ENCODE measurements at regions not wholly inside any gene's neighbourhood (a gene's known extent, or its start where the extent isn't known, plus 50 kb on each side); places are given as distances from the start of the nearest gene placed in this dataset.
A peak's percentile ranks its signal among the peaks of the same experiment; 100 is the strongest.

GRCh38 chr1:60173006-60173405 lies 99.4 kb upstream of the C1orf87 start:
- H3K36me3 ChIP-seq = no peaks in the 10 kb centered on the region
- no peak overlapping the region for H3K4me3 ChIP-seq
- no peak overlapping the region for H3K27ac ChIP-seq
- H3K4me1 ChIP-seq = no peaks in the 10 kb centered on the region; the same call in 1 of the 2 replicates
- no peaks in the 10 kb centered on the region for H3K27me3 ChIP-seq
- DNase-seq = no peak
- H3K9me3 ChIP-seq (replicated peaks) = no peaks in the 10 kb centered on the region; the same call in 1 of the 2 replicates

DNA sequence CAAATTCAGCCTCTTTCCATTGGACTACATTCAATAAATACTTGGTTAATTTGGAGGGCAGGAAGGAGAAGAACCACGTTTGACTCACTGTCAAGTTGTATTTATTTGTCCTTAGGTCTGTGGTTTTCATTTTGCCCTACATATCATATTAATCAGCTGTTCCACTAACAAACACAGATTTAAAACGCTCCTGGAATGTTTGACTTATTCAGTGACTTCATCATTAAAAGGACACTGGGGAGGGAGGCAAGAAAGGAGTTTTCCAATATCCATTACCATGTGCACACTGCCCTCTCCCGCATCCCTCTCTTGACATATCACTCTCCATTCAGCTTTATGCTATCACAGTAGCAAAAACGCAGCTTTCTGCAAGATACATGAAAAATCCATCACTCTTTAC lies 98.2 kb upstream of the C1orf87 start:
- DNase-seq = peak; percentile 9 to 19
- Histone ChIP-seq H3K27ac (no peak overlapping the region), H3K9me3 (replicated peaks) (no peaks in the 10 kb centered on the region; the same call in 1 of the 2 replicates), H3K36me3 (no peaks in the 10 kb centered on the region), H3K4me3 (no peak overlapping the region), H3K27me3 (no peaks in the 10 kb centered on the region), H3K4me1 (no peaks in the 10 kb centered on the region; the same call in 1 of the 2 replicates)

- H3K9me3 ChIP-seq (replicated peaks) = no peaks in the 10 kb centered on the region; the same call in 1 of the 2 replicates
- no peak overlapping the region for H3K27ac ChIP-seq
- no peak for DNase-seq
- H3K36me3 ChIP-seq = no peaks in the 10 kb centered on the region
- no peaks in the 10 kb centered on the region; the same call in 1 of the 2 replicates for H3K27me3 ChIP-seq
- H3K4me3 ChIP-seq = no peak overlapping the region
- H3K4me1 ChIP-seq = no peaks in the 10 kb centered on the region; the same call in 1 of the 2 replicates
Measured at GRCh38 chr1:60170709-60171108, 97.1 kb upstream of the C1orf87 start.

- Histone ChIP-seq H3K36me3 (no peaks in the 10 kb centered on the region), H3K9me3 (replicated peaks) (no peaks in the 10 kb centered on the region; the same call in 1 of the 2 replicates), H3K4me3 (no peak overlapping the region), H3K4me1 (no peaks in the 10 kb centered on the region; the same call in 1 of the 2 replicates), H3K27ac (no peak overlapping the region), H3K27me3 (no peaks in the 10 kb centered on the region; the same call in 1 of the 2 replicates)
- no peak for DNase-seq
Measured at GRCh38 chr1:60169206-60169605, 95.6 kb upstream of the C1orf87 start.

GRCh38 chr1:60162936-60163335 lies 89.4 kb upstream of the C1orf87 start:
- H3K9me3 ChIP-seq (replicated peaks) = no peaks in the 10 kb centered on the region
- no peaks in the 10 kb centered on the region; the same call in 1 of the 2 replicates for H3K27me3 ChIP-seq
- no peak overlapping the region for H3K4me3 ChIP-seq
- no peak overlapping the region for H3K27ac ChIP-seq
- no peaks in the 10 kb centered on the region for H3K4me1 ChIP-seq
- DNase-seq = no peak
- no peaks in the 10 kb centered on the region for H3K36me3 ChIP-seq

- H3K4me1 ChIP-seq = no peaks in the 10 kb centered on the region
- no peak overlapping the region for H3K4me3 ChIP-seq
- no peaks in the 10 kb centered on the region for H3K9me3 ChIP-seq (replicated peaks)
- DNase-seq = no peak
- H3K27me3 ChIP-seq = no peaks in the 10 kb centered on the region
- no peaks in the 10 kb centered on the region for H3K36me3 ChIP-seq
- no peak overlapping the region for H3K27ac ChIP-seq
Measured at GRCh38 chr1:60160141-60160540, 86.6 kb upstream of the C1orf87 start.

DNA sequence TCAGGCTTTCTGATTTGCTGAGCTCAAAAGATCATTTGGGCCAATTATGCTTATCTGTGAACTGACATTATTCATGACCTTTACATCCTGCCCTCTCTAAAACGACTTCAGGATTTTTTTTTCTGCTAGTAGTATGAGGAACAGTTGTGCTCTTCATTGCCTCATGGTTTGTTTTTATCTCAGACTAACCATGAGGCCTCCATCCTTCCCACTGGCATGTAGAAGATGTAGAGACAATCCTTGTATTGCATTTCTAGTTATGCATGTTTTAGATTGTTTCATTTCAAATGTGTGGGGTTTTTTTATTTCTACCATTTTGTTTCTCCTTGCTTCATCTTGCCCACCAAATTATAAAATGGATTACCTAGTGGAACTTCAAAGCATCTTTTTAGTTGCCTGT lies 82.8 kb upstream of the C1orf87 start:
- Histone ChIP-seq H3K9me3 (replicated peaks) (no peaks in the 10 kb centered on the region), H3K36me3 (no peaks in the 10 kb centered on the region), H3K27me3 (no peaks in the 10 kb centered on the region), H3K4me1 (no peaks in the 10 kb centered on the region), H3K27ac (no peak overlapping the region), H3K4me3 (no peak overlapping the region)
- DNase-seq = no peak

GRCh38 chr1:60153961-60154360 lies 80.4 kb upstream of the C1orf87 start:
- Histone ChIP-seq H3K4me3 (no peak overlapping the region), H3K4me1 (no peaks in the 10 kb centered on the region), H3K27ac (no peak overlapping the region), H3K9me3 (replicated peaks) (no peaks in the 10 kb centered on the region), H3K27me3 (no peaks in the 10 kb centered on the region), H3K36me3 (no peaks in the 10 kb centered on the region)
- no peak for DNase-seq

- no peak overlapping the region for H3K27ac ChIP-seq
- DNase-seq = no peak
Measured at GRCh38 chr1:60152891-60153290, 79.3 kb upstream of the C1orf87 start.

DNA sequence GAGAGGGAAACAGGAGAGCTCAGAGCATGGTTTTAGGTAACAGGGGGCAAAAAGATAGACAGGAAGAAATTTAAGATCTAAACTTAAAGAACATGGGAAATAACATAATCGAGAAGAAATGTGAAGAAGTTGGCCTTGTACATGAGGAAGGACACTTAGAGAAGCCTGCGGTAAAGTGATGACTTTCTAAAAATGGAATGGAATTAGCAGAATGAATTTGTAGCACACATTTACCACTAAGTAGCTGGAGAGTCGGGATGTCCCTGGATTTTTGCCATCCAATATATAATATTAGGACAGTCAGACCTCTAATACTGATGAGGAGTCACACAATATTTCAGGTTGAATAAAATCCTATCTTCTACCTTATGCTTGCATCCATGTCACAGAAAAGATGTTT lies 77.7 kb upstream of the C1orf87 start:
- H3K4me1 ChIP-seq = no peaks in the 10 kb centered on the region
- no peak overlapping the region for H3K4me3 ChIP-seq
- DNase-seq = no peak
- H3K27ac ChIP-seq = no peak overlapping the region
- H3K27me3 ChIP-seq = no peaks in the 10 kb centered on the region
- no peaks in the 10 kb centered on the region for H3K36me3 ChIP-seq
- no peaks in the 10 kb centered on the region for H3K9me3 ChIP-seq (replicated peaks)

More at GRCh38 chr1:60152891-60153290, 79.3 kb upstream of the C1orf87 start:
- no peaks in the 10 kb centered on the region for H3K36me3 ChIP-seq
- H3K4me3 ChIP-seq = no peak overlapping the region
- H3K9me3 ChIP-seq (replicated peaks) = no peaks in the 10 kb centered on the region
- H3K27me3 ChIP-seq = no peaks in the 10 kb centered on the region
- H3K4me1 ChIP-seq = no peaks in the 10 kb centered on the region

GRCh38 chr1:60149251-60149650 lies 75.7 kb upstream of the C1orf87 start:
- Histone ChIP-seq H3K4me3 (no peak overlapping the region), H3K4me1 (no peaks in the 10 kb centered on the region), H3K36me3 (no peaks in the 10 kb centered on the region), H3K27ac (no peak overlapping the region), H3K27me3 (no peaks in the 10 kb centered on the region), H3K9me3 (replicated peaks) (no peaks in the 10 kb centered on the region)
- no peak for DNase-seq

GRCh38 chr1:60146884-60147283 lies 73.3 kb upstream of the C1orf87 start:
- no peak overlapping the region for H3K27ac ChIP-seq
- no peak overlapping the region for H3K4me3 ChIP-seq
- no peaks in the 10 kb centered on the region for H3K4me1 ChIP-seq

DNA sequence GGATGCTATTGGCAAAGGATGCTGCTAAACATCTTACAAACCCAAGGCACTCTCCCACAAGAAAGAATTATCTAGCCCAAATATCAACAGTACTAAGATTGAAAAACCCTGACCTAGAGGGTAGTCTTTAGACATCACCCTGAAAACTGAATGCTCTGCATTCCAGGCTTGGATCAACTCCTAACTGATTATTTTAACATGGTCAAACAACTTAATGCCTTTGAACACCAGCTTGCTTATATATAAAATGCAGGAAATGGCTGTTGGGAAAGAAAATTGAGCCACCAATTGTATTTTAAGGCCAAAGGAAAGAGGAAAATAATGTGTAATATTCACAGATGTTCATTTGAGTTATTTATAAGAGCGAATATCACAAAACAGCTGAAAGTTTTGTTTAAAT lies 72.2 kb upstream of the C1orf87 start:
- no peak for DNase-seq
- H3K4me1 ChIP-seq = no peaks in the 10 kb centered on the region
- H3K9me3 ChIP-seq (replicated peaks) = no peaks in the 10 kb centered on the region
- no peak overlapping the region for H3K4me3 ChIP-seq
- H3K27ac ChIP-seq = no peak overlapping the region
- H3K36me3 ChIP-seq = no peaks in the 10 kb centered on the region
- no peaks in the 10 kb centered on the region for H3K27me3 ChIP-seq

More at GRCh38 chr1:60146884-60147283, 73.3 kb upstream of the C1orf87 start:
- Histone ChIP-seq H3K36me3 (no peaks in the 10 kb centered on the region), H3K9me3 (replicated peaks) (no peaks in the 10 kb centered on the region), H3K27me3 (no peaks in the 10 kb centered on the region)
- DNase-seq = no peak

DNA sequence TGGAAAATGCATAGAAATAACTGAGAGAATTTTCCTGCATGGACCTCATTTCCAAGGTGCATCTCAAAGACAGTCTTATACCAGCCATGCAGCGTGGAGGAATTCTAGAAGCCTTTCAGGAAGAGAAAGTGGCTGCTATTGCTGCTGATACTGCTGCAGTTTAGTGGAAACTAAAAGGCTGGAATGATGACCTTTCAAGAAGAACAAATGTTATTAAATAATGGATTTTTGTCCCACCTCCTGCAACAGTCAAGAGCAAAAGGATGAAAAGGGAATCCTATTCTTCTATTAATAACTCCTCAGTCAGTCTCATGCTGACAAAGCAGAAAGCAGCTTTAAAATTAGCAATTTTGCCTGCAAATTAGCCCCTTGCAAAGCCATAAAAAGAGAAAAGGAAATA lies 68.2 kb upstream of the C1orf87 start:
- no peak overlapping the region for H3K27ac ChIP-seq
- no peak overlapping the region for H3K4me3 ChIP-seq
- H3K4me1 ChIP-seq = no peaks in the 10 kb centered on the region
- no peaks in the 10 kb centered on the region for H3K9me3 ChIP-seq (replicated peaks)
- no peak for DNase-seq
- H3K36me3 ChIP-seq = no peaks in the 10 kb centered on the region
- H3K27me3 ChIP-seq = no peaks in the 10 kb centered on the region

DNA sequence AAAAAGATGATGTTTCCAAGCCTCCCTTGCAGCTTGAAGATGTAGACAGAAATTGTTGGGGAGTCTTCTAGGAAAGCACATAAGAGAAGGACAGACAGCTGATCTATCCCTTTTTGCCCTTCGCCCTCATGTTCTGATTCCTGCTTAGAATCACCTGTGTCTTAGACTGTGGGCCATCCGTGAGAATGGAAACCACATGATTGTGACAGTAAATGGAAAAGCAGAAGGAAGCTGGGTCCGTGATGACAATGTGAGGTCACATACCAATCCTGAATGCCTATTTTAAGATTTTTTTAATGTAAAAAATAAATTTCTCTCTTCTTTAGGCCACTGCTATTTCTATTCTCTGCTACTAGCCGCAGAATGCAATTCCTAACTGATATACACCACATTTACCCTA lies 67.7 kb upstream of the C1orf87 start:
- no peaks in the 10 kb centered on the region for H3K27me3 ChIP-seq
- no peak overlapping the region for H3K4me3 ChIP-seq

DNA sequence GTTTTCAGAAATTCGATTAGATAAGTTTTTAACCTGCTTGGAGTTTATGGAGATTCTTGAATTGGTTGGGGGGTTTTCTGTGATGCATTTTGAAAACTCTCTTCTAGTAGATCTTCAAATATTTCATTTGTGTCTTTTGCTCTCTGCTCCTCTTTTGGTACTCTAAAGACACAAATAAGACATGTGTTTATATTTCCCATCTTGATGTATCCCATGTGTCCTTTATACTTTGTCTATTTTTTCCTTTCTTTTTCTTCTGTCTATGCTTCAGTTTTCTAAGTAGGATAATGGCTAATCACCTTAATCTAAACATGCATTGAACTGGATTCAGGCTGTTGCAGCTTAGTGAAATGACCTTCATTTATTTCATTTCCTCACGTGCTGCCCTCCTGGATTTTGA lies 63.8 kb upstream of the C1orf87 start:
- H3K27me3 ChIP-seq = no peaks in the 10 kb centered on the region
- no peaks in the 10 kb centered on the region for H3K4me1 ChIP-seq
- H3K4me3 ChIP-seq = no peak overlapping the region
- H3K27ac ChIP-seq = no peak overlapping the region
- H3K9me3 ChIP-seq (replicated peaks) = no peaks in the 10 kb centered on the region
- DNase-seq = no peak
- H3K36me3 ChIP-seq = no peaks in the 10 kb centered on the region

More for the DNA sequence above, 67.7 kb upstream of the C1orf87 start:
- no peak for DNase-seq
- H3K36me3 ChIP-seq = no peaks in the 10 kb centered on the region
- no peak overlapping the region for H3K27ac ChIP-seq
- H3K4me1 ChIP-seq = no peaks in the 10 kb centered on the region
- no peaks in the 10 kb centered on the region for H3K9me3 ChIP-seq (replicated peaks)

Data from SJCRH30 (cell line).